Kidney (tissue), 13 donors: ENCODE measurements at regions not wholly inside any gene's neighbourhood (a gene's known extent, or its start where the extent isn't known, plus 50 kb on each side); places are given as distances from the start of the nearest gene placed in this dataset.
A peak's percentile ranks its signal among the peaks of the same experiment; 100 is the strongest.

Experiments used
- DNase-seq, 5 donors: peaks; one replicate each; pipeline ENCODE4 v3.0.0-alpha.2; 2013 to 2020
- FAIRE-seq: peaks from 2 replicates; lab custom pipeline; 2012; peaks lifted over from hg19 to GRCh38; lab: Jason Lieb, UNC
- H3K27ac ChIP-seq, 2 donors: one replicate each; pipeline ENCODE4 v1.7.0; 2013; ENCODE audit warnings: low read depth in 2 of 2, low read length in 2 of 2, inconsistent platforms in 1 of 2
- H3K27me3 ChIP-seq: one replicate; pipeline ENCODE4 v1.7.1; 2013; ENCODE audit warnings: low read length, inconsistent platforms; ENCODE audit not compliant: control insufficient read depth, insufficient read depth
- H3K36me3 ChIP-seq, 3 donors: one replicate each; pipeline versions ENCODE4 v1.7.0 to v1.7.1; 2013; ENCODE audit warnings: low read length in 3 of 3, control low read depth in 1 of 3, inconsistent platforms in 1 of 3; ENCODE audit not compliant: insufficient read depth in 3 of 3, control insufficient read depth in 2 of 3
- H3K4me1 ChIP-seq, 3 donors: one replicate each; pipeline versions ENCODE4 v1.7.0 to v1.7.1; 2013; ENCODE audit warnings: low read length in 3 of 3, inconsistent platforms in 1 of 3, low read depth in 1 of 3; ENCODE audit not compliant: control insufficient read depth in 2 of 3, insufficient read depth in 2 of 3
- H3K4me3 ChIP-seq, 3 donors: one replicate each; pipeline versions ENCODE4 v1.7.0 to v1.8.1; 2013; ENCODE audit warnings: low read length in 3 of 3, control low read depth in 1 of 3, inconsistent platforms in 1 of 3
- H3K9ac ChIP-seq, 3 donors: one replicate each; pipeline versions ENCODE4 v1.7.0 to v1.7.1; 2013; ENCODE audit warnings: low read length in 3 of 3, control low read depth in 1 of 3, inconsistent platforms in 1 of 3
- H3K9me3 ChIP-seq, 3 donors: one replicate each; pipeline versions ENCODE4 v1.7.0 to v1.7.1; 2013; ENCODE audit warnings: low read length in 3 of 3, control low read depth in 1 of 3, inconsistent platforms in 1 of 3; ENCODE audit not compliant: control insufficient read depth in 2 of 3, insufficient read depth in 1 of 3
- intact Hi-C: fragments of 100-400 bp; cut with DNase I; formaldehyde crosslinking; loops from one replicate; pipeline ENCODE4 v1.11.1; 2022
- TF ChIP-seq, protein P1 (sequence below): IDR thresholded peaks from 3 replicates; pipeline ENCODE4 v1.5.1; 2012; ENCODE audit warnings: mild to moderate bottlenecking, moderate library complexity, borderline replicate concordance; ENCODE audit not compliant: insufficient read depth; ENCODE audit errors: extremely low read depth
- donor health status: control.
- donor health status: control.
- donor health status: control.
- donor health status: control.
- donor health status: control.
- donor health status: DM: yes; HTN: yes; CAD: no.
- donor health status: Normal renal cell carcinoma (clear cell type).

DNA sequence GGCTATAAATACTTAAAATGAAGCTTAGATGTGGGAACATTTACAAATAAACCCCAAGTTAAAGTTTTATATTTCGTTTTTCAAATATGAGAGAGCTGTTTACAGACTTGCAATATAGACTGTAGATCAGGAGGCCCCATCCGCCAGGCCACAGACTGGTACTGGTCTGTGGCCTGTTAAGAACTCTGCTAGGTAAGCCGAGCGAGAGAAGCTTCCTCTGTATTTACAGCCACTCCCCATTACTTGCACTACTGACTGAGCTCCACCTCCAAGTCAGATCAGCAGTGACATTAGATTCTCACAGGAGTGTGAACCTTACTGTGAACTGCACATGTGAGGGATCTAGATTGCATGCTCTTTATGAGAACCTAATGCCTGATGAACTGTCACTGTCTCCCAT is 561.4 kb upstream of the FAM174A start:
- H3K27me3 ChIP-seq = no peaks in the 10 kb centered on the region
- H3K9ac ChIP-seq = no peak overlapping the region
- no peaks in the 10 kb centered on the region for H3K36me3 ChIP-seq
- H3K4me1 ChIP-seq = no peaks in the 10 kb centered on the region
- TF ChIP-seq, protein P1, sequence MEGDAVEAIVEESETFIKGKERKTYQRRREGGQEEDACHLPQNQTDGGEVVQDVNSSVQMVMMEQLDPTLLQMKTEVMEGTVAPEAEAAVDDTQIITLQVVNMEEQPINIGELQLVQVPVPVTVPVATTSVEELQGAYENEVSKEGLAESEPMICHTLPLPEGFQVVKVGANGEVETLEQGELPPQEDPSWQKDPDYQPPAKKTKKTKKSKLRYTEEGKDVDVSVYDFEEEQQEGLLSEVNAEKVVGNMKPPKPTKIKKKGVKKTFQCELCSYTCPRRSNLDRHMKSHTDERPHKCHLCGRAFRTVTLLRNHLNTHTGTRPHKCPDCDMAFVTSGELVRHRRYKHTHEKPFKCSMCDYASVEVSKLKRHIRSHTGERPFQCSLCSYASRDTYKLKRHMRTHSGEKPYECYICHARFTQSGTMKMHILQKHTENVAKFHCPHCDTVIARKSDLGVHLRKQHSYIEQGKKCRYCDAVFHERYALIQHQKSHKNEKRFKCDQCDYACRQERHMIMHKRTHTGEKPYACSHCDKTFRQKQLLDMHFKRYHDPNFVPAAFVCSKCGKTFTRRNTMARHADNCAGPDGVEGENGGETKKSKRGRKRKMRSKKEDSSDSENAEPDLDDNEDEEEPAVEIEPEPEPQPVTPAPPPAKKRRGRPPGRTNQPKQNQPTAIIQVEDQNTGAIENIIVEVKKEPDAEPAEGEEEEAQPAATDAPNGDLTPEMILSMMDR = no peak
- no peak for FAIRE-seq
- H3K4me3 ChIP-seq = no peak overlapping the region
- no peak overlapping the region for H3K27ac ChIP-seq
- intact Hi-C loops = no loop called here
- peak in 2 of 5 donors; percentile 12 to 16 for DNase-seq
- no peaks in the 10 kb centered on the region for H3K9me3 ChIP-seq

DNA sequence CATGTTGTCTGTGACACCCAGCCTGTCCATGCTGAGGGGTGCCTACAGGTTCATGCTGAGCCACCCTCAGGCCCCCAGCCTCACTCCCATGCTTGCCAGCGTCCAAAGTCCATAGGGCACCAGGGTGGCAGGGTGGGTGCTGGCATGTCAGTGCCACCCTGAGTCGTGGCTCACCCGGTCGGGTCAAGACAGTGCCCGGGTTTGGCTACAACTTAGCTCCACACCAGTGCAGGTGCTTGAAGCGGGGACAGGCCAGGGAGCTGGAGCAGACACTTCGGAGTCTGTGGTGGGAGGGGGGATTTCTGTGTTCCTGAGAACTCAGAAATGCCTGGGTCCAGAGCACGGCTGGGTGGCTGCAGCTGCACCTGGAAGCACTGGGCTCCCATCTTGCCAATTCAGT is 579.2 kb upstream of the FAM174A start:
- FAIRE-seq (no peak), DNase-seq (peak in 1 of 5 donors; percentile 43)
- H3K4me3 ChIP-seq = no peak overlapping the region
- TF ChIP-seq, protein P1 = no peak
- H3K27me3 ChIP-seq = no peaks in the 10 kb centered on the region
- H3K9ac ChIP-seq = no peak overlapping the region
- H3K9me3 ChIP-seq = no peaks in the 10 kb centered on the region
- H3K27ac ChIP-seq = no peak overlapping the region
- no peaks in the 10 kb centered on the region for H3K36me3 ChIP-seq
- no peaks in the 10 kb centered on the region for H3K4me1 ChIP-seq
- intact Hi-C loops = no loop called here

DNA sequence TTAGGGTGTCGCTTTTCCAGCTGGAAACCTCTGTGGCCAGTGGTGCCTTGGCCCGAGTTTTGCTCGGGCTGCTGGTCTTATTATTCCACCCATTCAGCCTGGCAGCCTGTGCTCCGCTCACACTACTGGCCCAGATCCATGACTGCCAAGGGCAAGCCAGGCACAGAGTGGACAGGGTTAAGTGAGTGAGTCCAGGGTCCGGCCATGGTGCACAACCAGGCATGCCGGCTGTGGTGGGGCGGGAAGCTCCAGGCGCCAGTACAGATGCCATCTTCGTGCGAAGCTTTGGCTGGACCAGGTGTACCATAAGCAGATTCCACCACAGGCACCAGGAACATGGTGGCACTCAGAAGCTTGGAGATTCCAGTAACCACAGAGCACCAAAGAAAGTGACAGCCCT is 580.2 kb upstream of the FAM174A start:
- Histone ChIP-seq H3K27ac (no peak overlapping the region), H3K9me3 (no peaks in the 10 kb centered on the region), H3K9ac (no peak overlapping the region), H3K4me1 (no peaks in the 10 kb centered on the region), H3K27me3 (no peaks in the 10 kb centered on the region), H3K36me3 (no peaks in the 10 kb centered on the region), H3K4me3 (no peak overlapping the region)
- intact Hi-C loops = no loop called here
- TF ChIP-seq, protein P1 = no peak
- peak in 1 of 5 donors; percentile 35 for DNase-seq
- FAIRE-seq = no peak

DNA sequence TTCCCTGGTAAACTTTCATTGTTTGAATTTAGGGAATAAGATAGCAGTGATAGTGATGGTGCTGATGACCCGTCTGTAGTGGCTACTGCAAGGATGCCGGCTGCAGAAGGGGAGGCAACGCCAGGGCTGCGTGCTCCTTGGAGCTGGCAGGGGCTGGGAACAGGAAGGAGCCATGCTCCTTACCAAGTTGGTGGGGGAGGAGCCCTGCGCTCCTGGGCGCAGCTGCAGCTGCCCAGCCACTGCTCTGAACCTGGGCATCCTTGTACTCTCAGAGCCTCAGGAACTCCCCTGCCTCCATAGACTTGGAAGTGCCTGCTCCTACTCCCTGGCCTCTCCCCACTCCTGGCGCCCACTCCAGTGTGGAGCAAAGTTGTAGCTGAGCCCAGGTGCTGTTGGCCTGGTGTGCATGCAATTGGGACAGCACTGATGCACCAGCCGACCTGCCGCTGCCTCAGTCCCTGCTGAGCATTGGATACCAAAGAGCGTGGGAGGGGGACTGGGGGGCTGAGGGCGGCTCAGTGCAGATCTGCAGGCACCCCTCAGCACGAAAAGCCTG is 585.1 kb upstream of the FAM174A start:
- FAIRE-seq (no peak), DNase-seq (peak in 1 of 5 donors; percentile 57)
- Histone ChIP-seq H3K9ac (no peak overlapping the region), H3K4me1 (no peaks in the 10 kb centered on the region), H3K4me3 (no peak overlapping the region), H3K36me3 (no peaks in the 10 kb centered on the region), H3K9me3 (no peaks in the 10 kb centered on the region), H3K27me3 (no peaks in the 10 kb centered on the region), H3K27ac (no peak overlapping the region)
- intact Hi-C loops = no loop called here
- TF ChIP-seq, protein P1 = no peak
